Sigmoid colon (tissue), 6 donors: ENCODE measurements at regions not wholly inside any gene's neighbourhood (a gene's known extent, or its start where the extent isn't known, plus 50 kb on each side); places are given as distances from the start of the nearest gene placed in this dataset.

Source experiments
- DNase-seq: peaks from one replicate; pipeline ENCODE4 v3.0.0-alpha.2; 2019
- H3K27ac ChIP-seq, 4 donors: fragments of 200-600 bp; sonication (generic); one replicate each; pipeline ENCODE4 v1.5.1; 2016 to 2019; ENCODE audit warnings: mild to moderate bottlenecking in 1 of 4
- H3K27me3 ChIP-seq, 3 donors: fragments of 200-600 bp; sonication (generic); one replicate each; pipeline ENCODE4 v1.5.1; 2019; ENCODE audit warnings: mild to moderate bottlenecking in 1 of 3
- H3K36me3 ChIP-seq, 4 donors: fragments of 200-600 bp; sonication (generic); one replicate each; pipeline ENCODE4 v1.5.1; 2016 to 2019
- H3K4me1 ChIP-seq, 4 donors: fragments of 200-600 bp; sonication (generic); one replicate each; pipeline ENCODE4 v1.5.1; 2017 to 2019
- H3K4me3 ChIP-seq, 4 donors: fragments of 200-600 bp; sonication (generic); one replicate each; pipeline ENCODE4 v1.5.1; 2017 to 2019; ENCODE audit warnings: mild to moderate bottlenecking in 2 of 4, moderate library complexity in 1 of 4
- H3K9me3 ChIP-seq, 4 donors: fragments of 200-600 bp in 3 of 4; sonication (generic) in 3 of 4; one replicate each; pipeline versions ENCODE4 v1.5.1 to v1.6.1; 2013 to 2019
- EP300 ChIP-seq, 4 donors: sonication (generic); formaldehyde crosslinking; IDR thresholded peaks; one replicate each; pipeline ENCODE4 v1.6.1; 2017; ENCODE audit warnings: antibody characterized with exemption in 4 of 4
- POLR2A ChIP-seq, 2 donors: fragments of 450-650 bp; IDR thresholded peaks; one replicate each; pipeline ENCODE4 v1.6.1; 2016; ENCODE audit warnings: antibody characterized with exemption in 2 of 2, mild to moderate bottlenecking in 2 of 2, moderate library complexity in 2 of 2
- POLR2AphosphoS5 ChIP-seq, 4 donors: sonication (generic); formaldehyde crosslinking; IDR thresholded peaks; one replicate each; pipeline ENCODE4 v1.6.1; 2017; ENCODE audit warnings: antibody characterized with exemption in 4 of 4
- WGBS, 2 donors: extraction: QIAGEN DNeasy Blood & Tissue Kit; methylation state at CpG; one replicate each; pipeline ENCODE4 v1.1.7; 2013; 5-methylcytosine and 5-hydroxymethylcytosine counted together
- intact Hi-C: fragments of 100-400 bp; cut with DNase I; formaldehyde crosslinking; loops from one replicate; pipeline ENCODE4 v1.15.1; 2023
- TF ChIP-seq, protein P1 (sequence below), 4 experiments: fragments of 450-650 bp in 3 of 4; fragments of 200-600 bp in 1 of 4; IDR thresholded peaks; one replicate each; pipeline ENCODE4 v1.5.1; 2016 to 2019; ENCODE audit warnings: antibody characterized with exemption in 4 of 4, mild to moderate bottlenecking in 3 of 4, moderate library complexity in 2 of 4
- donor health status: healthy with polysubstance abuse.
- donor health status: healthy.

DNA sequence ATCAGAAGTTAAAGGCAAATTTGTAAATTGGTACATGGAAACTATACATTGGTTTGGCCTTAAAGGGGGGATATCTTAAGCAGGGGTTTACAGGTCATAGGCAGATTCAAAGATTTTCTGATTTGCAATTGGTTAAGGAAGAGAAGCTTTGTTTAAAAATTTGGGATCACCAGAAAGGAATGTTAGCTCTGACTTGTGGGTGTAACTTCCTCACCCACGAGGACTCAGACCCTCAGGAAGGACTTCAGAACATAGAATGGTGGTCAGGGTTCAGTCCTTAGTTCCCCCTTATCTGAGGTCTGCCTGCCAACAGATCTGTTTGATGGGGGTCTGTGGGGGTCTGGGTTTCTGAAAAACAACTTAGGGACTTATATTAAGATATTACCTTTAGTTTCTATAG lies 427.4 kb upstream of the DIPK2B start:
- no peak for TF ChIP-seq POLR2A (IDR thresholded peaks at IDR 0.05)
- TF ChIP-seq, protein P1, sequence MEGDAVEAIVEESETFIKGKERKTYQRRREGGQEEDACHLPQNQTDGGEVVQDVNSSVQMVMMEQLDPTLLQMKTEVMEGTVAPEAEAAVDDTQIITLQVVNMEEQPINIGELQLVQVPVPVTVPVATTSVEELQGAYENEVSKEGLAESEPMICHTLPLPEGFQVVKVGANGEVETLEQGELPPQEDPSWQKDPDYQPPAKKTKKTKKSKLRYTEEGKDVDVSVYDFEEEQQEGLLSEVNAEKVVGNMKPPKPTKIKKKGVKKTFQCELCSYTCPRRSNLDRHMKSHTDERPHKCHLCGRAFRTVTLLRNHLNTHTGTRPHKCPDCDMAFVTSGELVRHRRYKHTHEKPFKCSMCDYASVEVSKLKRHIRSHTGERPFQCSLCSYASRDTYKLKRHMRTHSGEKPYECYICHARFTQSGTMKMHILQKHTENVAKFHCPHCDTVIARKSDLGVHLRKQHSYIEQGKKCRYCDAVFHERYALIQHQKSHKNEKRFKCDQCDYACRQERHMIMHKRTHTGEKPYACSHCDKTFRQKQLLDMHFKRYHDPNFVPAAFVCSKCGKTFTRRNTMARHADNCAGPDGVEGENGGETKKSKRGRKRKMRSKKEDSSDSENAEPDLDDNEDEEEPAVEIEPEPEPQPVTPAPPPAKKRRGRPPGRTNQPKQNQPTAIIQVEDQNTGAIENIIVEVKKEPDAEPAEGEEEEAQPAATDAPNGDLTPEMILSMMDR (IDR thresholded peaks at IDR 0.05), result no peak
- no peak for TF ChIP-seq EP300 (IDR thresholded peaks at IDR 0.05)
- Histone ChIP-seq H3K9me3 (no peaks in the 10 kb centered on the region), H3K27ac (no peak overlapping the region), H3K27me3 (no peaks in the 10 kb centered on the region), H3K36me3 (no peaks in the 10 kb centered on the region), H3K4me3 (no peak overlapping the region), H3K4me1 (peaks cover 0 to 6% (median 0%) of the 10 kb centered on the region in 4 donors)
- 71 to 81% methylated on average over 1 of the region's 1 CpG for WGBS, 2 donors
- no peak for DNase-seq
- intact Hi-C loops, result no loop called here

DNA sequence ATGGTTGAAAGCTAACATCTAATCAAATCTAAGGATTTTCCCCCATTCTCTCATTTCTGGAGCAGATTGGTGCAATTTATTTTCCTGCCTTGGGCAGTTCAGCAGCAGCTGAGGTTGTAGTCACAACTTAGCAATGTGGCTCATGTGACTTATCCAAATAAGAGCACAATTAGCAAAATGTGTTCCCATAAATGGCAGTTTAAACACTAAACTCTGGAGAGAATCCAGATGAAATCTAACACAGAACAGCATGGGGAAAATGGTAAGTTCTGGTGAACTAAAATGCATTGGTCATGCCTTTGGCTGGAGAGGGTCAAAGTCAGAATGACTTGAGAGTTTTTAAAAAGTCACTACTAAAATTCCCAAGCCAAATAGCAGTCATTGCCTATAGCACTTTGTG lies 422.6 kb upstream of the DIPK2B start:
- intact Hi-C loops, result no loop called here
- TF ChIP-seq POLR2A (IDR thresholded peaks at IDR 0.05) (no peak), EP300 (IDR thresholded peaks at IDR 0.05) (no peak), POLR2AphosphoS5 (IDR thresholded peaks at IDR 0.05) (peak in 1 of 4 donors; percentile 42)
- TF ChIP-seq, protein P1 (IDR thresholded peaks at IDR 0.05), result no peak
- Histone ChIP-seq H3K27ac (peak overlapping the region in 3 of 4 donors; percentile 27 to 71 (median 63)), H3K9me3 (no peaks in the 10 kb centered on the region), H3K27me3 (no peaks in the 10 kb centered on the region), H3K4me1 (peaks cover 0 to 12% (median 0%) of the 10 kb centered on the region in 4 donors), H3K4me3 (no peak overlapping the region), H3K36me3 (no peaks in the 10 kb centered on the region)
- DNase-seq, result no peak

DNA sequence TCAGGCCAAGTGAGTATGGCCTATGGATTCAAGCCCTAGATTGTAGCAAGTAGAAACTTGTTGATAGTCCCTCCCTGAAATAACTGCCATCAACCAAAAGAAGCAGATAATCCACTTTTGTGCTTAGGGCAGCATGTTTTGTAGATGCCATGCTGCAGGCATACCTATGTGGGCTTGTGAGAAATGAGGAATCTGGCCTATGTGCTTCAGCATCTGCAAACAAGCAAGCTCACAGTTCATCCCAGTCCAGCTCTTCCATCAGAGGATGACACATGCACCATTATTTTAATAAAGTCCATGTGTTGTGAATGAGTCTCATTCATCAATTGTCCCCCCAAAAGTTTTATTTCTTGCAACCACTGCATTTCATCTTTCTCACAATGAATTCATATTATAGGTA lies 421.9 kb upstream of the DIPK2B start:
- H3K27me3 ChIP-seq, result no peaks in the 10 kb centered on the region
- no peak for DNase-seq
- intact Hi-C loops, result no loop called here
- H3K36me3 ChIP-seq, result no peaks in the 10 kb centered on the region
- no peak overlapping the region for H3K4me3 ChIP-seq
- H3K4me1 ChIP-seq, result peaks cover 0 to 12% (median 0%) of the 10 kb centered on the region in 4 donors
- TF ChIP-seq EP300 (IDR thresholded peaks at IDR 0.05) (no peak), POLR2A (IDR thresholded peaks at IDR 0.05) (no peak), POLR2AphosphoS5 (IDR thresholded peaks at IDR 0.05) (no peak)
- TF ChIP-seq, protein P1 (IDR thresholded peaks at IDR 0.05), result no peak
- no peaks in the 10 kb centered on the region for H3K9me3 ChIP-seq
- peak overlapping the region in 2 of 4 donors; percentile 63 to 71 for H3K27ac ChIP-seq

DNA sequence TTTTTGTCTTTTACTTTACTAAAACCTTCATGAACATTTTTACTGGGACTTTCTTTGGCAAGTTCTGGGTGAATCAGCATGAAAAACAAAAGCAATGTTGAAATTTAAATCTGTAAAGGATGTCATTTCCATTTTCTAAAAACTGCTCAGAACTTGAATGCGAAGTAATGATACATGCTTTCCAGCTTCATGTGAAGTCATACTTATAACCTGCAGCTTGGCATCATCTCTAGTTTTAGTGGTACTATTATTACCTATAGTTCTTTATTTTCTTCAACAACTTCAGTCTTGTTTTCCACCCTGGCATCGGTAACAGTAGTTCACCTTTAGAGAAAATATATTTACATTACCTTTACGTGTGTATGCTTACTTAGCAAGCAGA lies 421.4 kb upstream of the DIPK2B start:
- intact Hi-C loops, result no loop called here
- DNase-seq, result no peak
- Histone ChIP-seq H3K36me3 (no peaks in the 10 kb centered on the region), H3K27ac (no peak overlapping the region), H3K27me3 (no peaks in the 10 kb centered on the region), H3K9me3 (no peaks in the 10 kb centered on the region), H3K4me3 (no peak overlapping the region), H3K4me1 (peaks cover 0 to 12% (median 0%) of the 10 kb centered on the region in 4 donors)
- WGBS, 2 donors, result 81 to 90% methylated on average over 3 of the region's 3 CpGs
- TF ChIP-seq EP300 (IDR thresholded peaks at IDR 0.05) (no peak), POLR2A (IDR thresholded peaks at IDR 0.05) (no peak), POLR2AphosphoS5 (IDR thresholded peaks at IDR 0.05) (no peak)
- TF ChIP-seq, protein P1 (IDR thresholded peaks at IDR 0.05), result no peak

DNA sequence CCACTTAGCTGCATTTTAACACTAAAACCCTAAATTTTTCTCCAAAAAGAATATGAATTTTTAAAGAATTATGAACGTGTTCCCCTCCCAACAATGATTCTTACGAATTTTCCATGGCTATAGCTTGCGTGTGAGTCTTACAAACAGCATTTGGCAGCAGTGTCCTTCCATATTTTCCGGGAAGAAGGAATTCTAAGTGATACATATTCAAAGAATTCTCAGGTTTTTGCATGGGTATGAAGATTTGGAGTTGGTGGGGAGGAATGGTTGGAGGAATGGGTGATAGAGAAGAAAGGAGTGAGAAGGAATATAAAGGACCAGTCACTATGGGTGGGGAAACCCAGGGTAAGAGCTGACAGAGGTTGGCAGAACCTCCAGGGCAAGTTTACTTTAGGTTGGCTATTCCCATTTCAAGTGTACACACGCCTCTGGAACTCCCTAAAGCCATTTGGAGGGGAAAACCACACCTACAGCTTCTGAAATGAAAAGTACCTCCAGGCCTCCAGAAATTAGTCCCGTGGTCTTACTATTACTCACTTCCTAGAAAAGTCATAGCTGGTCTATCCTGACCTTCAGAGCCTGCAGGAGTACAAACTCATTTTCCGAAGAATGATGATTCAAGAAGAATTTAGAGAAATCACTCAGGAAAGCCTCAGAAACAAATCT lies 420.8 kb upstream of the DIPK2B start:
- H3K9me3 ChIP-seq, result no peaks in the 10 kb centered on the region
- TF ChIP-seq EP300 (IDR thresholded peaks at IDR 0.05) (no peak), POLR2AphosphoS5 (IDR thresholded peaks at IDR 0.05) (no peak), POLR2A (IDR thresholded peaks at IDR 0.05) (no peak)
- TF ChIP-seq, protein P1 (IDR thresholded peaks at IDR 0.05), result no peak
- no peaks in the 10 kb centered on the region for H3K36me3 ChIP-seq
- no peak overlapping the region for H3K27ac ChIP-seq
- H3K27me3 ChIP-seq, result no peaks in the 10 kb centered on the region
- WGBS, 2 donors, result 81 to 85% methylated on average over 7 of the region's 7 CpGs
- peaks cover 0 to 12% (median 0%) of the 10 kb centered on the region in 4 donors for H3K4me1 ChIP-seq
- H3K4me3 ChIP-seq, result no peak overlapping the region
- intact Hi-C loops, result no loop called here
- no peak for DNase-seq
